A673 (cell line): ENCODE measurements at regions not wholly inside any gene's neighbourhood (a gene's known extent, or its start where the extent isn't known, plus 50 kb on each side); places are given as distances from the start of the nearest gene placed in this dataset.

Experiments
- EZH2 ChIP-seq: fragments of 200-600 bp; sonication (generic); IDR thresholded peaks from 2 replicates; pipeline ENCODE4 v1.6.1; 2017; ENCODE audit warnings: borderline replicate concordance, low read depth, mild to moderate bottlenecking, mixed read lengths, antibody characterized with exemption, low read length; ENCODE audit not compliant: poor library complexity, severe bottlenecking
- TF ChIP-seq, protein P1 (sequence below): fragments of 300-800, 200-600 bp; sonication (generic); conservative IDR thresholded peaks from 2 replicates; pipeline ENCODE4 v1.5.1; 2017; ENCODE audit warnings: low read depth, mild to moderate bottlenecking, antibody characterized with exemption, low read length, moderate library complexity, mixed read lengths

DNA sequence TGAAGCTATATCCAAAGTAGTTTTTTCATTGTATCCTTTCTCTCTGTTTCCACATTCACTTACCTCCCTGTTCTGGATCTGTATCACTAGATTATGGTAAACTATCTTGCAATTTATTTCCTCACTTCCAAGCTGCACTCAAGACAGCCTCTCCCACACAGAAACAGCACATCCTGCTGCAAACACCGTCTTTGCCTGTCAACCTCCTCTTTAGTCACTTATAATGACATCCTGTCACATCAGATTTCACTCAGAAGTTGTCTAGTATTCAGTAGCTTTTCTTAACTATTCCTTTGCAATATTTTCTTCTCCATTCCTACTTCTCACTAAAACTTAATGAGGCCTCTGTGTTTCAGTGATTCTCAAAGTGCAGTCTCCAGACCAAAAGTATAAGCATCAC lies 490.8 kb downstream of the IGSF11 start:
- TF ChIP-seq, protein P1, sequence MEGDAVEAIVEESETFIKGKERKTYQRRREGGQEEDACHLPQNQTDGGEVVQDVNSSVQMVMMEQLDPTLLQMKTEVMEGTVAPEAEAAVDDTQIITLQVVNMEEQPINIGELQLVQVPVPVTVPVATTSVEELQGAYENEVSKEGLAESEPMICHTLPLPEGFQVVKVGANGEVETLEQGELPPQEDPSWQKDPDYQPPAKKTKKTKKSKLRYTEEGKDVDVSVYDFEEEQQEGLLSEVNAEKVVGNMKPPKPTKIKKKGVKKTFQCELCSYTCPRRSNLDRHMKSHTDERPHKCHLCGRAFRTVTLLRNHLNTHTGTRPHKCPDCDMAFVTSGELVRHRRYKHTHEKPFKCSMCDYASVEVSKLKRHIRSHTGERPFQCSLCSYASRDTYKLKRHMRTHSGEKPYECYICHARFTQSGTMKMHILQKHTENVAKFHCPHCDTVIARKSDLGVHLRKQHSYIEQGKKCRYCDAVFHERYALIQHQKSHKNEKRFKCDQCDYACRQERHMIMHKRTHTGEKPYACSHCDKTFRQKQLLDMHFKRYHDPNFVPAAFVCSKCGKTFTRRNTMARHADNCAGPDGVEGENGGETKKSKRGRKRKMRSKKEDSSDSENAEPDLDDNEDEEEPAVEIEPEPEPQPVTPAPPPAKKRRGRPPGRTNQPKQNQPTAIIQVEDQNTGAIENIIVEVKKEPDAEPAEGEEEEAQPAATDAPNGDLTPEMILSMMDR: no peak
- TF ChIP-seq EZH2: no peak
